Stomach smooth muscle (tissue), 2 donors: ENCODE measurements at regions not wholly inside any gene's neighbourhood (a gene's known extent, or its start where the extent isn't known, plus 50 kb on each side); places are given as distances from the start of the nearest gene placed in this dataset.

Source experiments
- H3K27ac ChIP-seq: one replicate; pipeline ENCODE4 v1.7.0; 2013; ENCODE audit warnings: mild to moderate bottlenecking, low read length, inconsistent platforms
- H3K27me3 ChIP-seq, 2 donors: one replicate each; pipeline ENCODE4 v1.7.0; 2013; ENCODE audit warnings: low read length in 2 of 2; ENCODE audit not compliant: insufficient read depth in 2 of 2, control insufficient read depth in 1 of 2
- H3K36me3 ChIP-seq, 2 donors: one replicate each; pipeline ENCODE4 v1.7.0; 2013; ENCODE audit warnings: low read length in 2 of 2; ENCODE audit not compliant: control insufficient read depth in 2 of 2, insufficient read depth in 2 of 2
- H3K4me1 ChIP-seq: one replicate; pipeline ENCODE4 v1.7.0; 2013; ENCODE audit warnings: low read length; ENCODE audit not compliant: control insufficient read depth, insufficient read depth
- H3K4me3 ChIP-seq, 2 donors: one replicate each; pipeline ENCODE4 v1.7.0; 2013; ENCODE audit warnings: low read length in 2 of 2
- H3K9ac ChIP-seq, 2 donors: one replicate each; pipeline ENCODE4 v1.7.0; 2013; ENCODE audit warnings: low read length in 2 of 2, mild to moderate bottlenecking in 1 of 2
- H3K9me3 ChIP-seq, 2 donors: one replicate each; pipeline ENCODE4 v1.7.0; 2013; ENCODE audit warnings: low read length in 2 of 2; ENCODE audit not compliant: control insufficient read depth in 2 of 2
- donor health status: healthy.
- donor health status: Pancreatic carcinoma.

DNA sequence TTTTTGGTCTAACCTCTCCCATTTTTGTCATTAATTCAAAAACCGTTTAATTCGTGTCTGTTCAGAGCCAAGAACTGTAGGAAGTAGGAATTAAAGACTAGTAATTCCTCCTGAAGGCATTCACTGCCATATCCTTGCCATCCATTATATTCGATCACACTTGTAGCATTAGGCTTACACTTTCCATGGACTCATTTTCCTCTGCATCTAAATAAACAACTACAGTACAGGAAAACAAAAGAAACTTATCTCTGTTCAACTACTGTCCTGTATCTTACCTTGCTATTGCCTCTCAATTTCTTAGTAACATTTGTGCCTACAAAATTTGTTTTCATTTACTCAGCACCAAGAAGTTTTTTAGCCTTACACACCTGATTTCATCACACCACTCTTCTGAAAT is 111.6 kb upstream of the SEMA3C start:
- no peak overlapping the region for H3K27ac ChIP-seq

DNA sequence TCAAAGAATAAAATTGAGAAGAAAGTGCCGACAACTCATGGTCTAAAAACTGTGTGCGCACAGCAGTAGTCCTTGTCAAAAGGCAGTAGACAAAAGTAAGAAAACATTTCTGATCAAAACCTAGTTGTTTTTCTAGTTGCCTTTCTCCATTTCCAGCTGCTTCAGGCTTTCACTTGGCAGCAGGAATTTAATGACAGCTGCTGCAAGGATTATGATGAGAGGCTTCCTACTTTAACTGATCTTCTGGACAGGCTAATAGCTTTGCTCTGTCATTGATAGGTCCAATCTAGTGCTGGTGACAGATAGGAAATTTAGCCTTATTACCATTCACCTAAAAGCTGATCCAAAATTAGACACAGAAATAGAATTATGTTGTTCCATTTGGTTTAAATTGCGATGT is 110.7 kb upstream of the SEMA3C start:
- no peak overlapping the region for H3K9ac ChIP-seq
- no peaks in the 10 kb centered on the region for H3K9me3 ChIP-seq
- no peak overlapping the region for H3K4me3 ChIP-seq
- no peaks in the 10 kb centered on the region for H3K27me3 ChIP-seq
- no peak overlapping the region for H3K27ac ChIP-seq
- H3K4me1 ChIP-seq = no peaks in the 10 kb centered on the region
- no peaks in the 10 kb centered on the region for H3K36me3 ChIP-seq

More for the DNA sequence above, 111.6 kb upstream of the SEMA3C start:
- H3K27me3 ChIP-seq = no peaks in the 10 kb centered on the region
- no peak overlapping the region for H3K9ac ChIP-seq
- H3K9me3 ChIP-seq = no peaks in the 10 kb centered on the region
- H3K36me3 ChIP-seq = no peaks in the 10 kb centered on the region
- H3K4me1 ChIP-seq = no peaks in the 10 kb centered on the region
- no peak overlapping the region for H3K4me3 ChIP-seq

DNA sequence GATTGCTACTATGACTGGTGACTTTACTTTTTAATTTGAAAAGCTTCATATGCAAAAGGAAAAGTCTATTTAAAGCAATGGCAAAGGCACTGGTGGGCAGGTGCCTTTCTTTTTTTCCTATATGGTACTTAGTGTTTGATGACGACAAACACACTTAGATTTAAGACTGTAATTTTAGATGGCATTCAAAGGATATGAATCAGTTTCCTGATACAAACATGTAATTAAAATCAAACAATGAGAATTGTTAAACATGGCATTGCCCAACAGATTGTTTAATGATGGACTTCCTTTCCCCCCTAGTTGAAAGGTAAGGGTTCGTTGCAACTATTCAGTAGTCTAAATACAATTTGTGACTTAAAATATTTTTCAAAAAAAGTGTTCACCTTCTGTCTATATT is 106.5 kb upstream of the SEMA3C start:
- H3K9me3 ChIP-seq = no peaks in the 10 kb centered on the region
- H3K36me3 ChIP-seq = no peaks in the 10 kb centered on the region
- H3K27me3 ChIP-seq = no peaks in the 10 kb centered on the region
- H3K9ac ChIP-seq = no peak overlapping the region
- H3K4me1 ChIP-seq = no peaks in the 10 kb centered on the region
- H3K27ac ChIP-seq = no peak overlapping the region
- H3K4me3 ChIP-seq = no peak overlapping the region

DNA sequence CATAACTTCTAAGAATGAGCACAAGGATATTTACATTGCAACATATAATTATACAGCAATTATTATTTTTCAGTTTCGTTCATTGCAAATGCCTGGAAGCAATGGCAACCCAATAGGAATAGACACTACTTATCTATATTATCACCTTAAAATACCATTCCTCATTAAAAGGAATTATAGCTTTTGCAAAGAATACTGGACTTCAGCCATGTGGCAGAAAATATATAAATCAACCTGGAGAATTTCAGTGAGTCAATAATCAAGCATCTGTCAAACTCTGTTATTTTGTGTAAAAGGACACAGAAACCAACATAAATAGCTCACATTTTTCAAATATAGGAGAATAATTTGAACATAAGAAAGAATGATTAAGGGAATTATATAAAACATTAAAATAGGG is 96.1 kb upstream of the SEMA3C start:
- no peak overlapping the region for H3K27ac ChIP-seq
- H3K9ac ChIP-seq = no peak overlapping the region
- H3K27me3 ChIP-seq = no peaks in the 10 kb centered on the region
- no peaks in the 10 kb centered on the region for H3K36me3 ChIP-seq
- H3K4me3 ChIP-seq = no peak overlapping the region
- no peaks in the 10 kb centered on the region for H3K9me3 ChIP-seq
- no peaks in the 10 kb centered on the region for H3K4me1 ChIP-seq

DNA sequence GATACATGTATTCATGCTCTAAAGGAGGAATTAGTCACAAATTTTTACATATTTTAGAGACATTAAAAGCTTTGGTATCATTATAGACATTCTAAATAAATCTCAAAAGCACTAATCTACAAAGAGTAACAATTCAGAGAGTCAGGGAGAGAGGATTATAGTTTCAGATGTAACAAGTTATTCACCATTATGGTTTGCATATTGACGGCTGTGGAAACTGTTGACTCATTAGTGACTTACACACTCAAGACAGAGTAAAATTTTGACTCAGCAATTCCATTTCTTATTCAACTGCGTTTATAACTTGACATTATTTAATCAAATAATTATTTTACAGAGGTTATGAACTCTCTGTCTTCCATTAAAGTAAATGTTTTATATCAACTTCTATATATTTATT is 95.4 kb upstream of the SEMA3C start:
- Histone ChIP-seq H3K4me3 (no peak overlapping the region), H3K27me3 (no peaks in the 10 kb centered on the region), H3K9me3 (no peaks in the 10 kb centered on the region), H3K36me3 (no peaks in the 10 kb centered on the region), H3K4me1 (no peaks in the 10 kb centered on the region), H3K9ac (no peak overlapping the region), H3K27ac (no peak overlapping the region)

DNA sequence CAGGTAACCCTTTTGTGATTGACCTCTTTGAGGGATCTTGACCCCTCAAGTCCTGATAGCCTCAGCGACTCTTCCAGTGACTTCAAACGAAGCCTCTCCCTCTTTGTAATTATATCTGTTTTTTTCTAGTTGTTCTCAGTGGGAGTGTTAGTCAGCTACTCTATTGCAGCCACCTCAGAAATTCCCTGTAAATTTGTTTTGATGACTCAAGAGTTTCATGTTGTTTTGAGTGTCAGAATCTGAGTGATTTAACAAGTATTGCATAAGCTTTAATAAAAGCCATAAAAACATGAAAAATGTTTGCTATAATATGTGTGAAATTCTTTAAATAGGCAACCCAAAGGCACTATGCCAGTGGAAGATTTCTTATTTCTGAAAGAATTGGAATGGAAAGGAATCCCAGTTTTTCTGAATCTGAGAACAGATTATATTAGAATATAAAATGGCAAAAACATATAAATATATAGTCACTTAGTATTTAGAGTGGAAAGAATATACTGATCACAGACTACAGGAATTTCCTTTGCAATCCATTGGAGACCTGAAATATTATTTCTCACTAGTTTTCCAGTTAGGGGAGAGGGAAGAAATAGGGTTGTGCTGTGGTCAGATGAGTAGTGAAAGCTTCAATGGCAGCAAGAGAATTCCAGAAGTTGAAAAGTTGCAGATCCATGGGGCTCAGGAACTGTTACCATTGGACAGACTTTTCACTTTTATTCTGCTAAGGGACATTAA is 94.4 kb upstream of the SEMA3C start:
- Histone ChIP-seq H3K9me3 (no peaks in the 10 kb centered on the region), H3K27ac (no peak overlapping the region), H3K36me3 (no peaks in the 10 kb centered on the region), H3K27me3 (no peaks in the 10 kb centered on the region), H3K4me1 (no peaks in the 10 kb centered on the region), H3K9ac (no peak overlapping the region), H3K4me3 (no peak overlapping the region)

DNA sequence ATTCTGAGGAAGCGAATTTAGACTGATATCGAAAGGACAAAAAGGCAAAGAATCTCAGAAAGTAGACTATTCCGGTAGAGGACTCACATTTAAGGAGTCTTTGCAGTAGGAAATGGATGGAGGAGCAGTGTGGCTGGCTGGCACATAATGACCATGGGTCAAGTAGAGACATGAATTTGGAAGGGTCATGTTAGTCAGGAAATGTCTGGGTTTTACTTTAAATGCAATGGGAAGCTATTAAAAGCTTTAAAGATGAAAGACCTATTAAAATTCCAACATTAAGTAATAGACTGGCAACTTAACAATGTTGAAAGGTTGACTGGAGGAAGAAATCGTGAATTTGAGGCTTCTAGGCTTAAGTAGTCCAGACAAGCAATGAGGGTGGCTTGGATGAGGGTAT is 90.0 kb upstream of the SEMA3C start:
- no peak overlapping the region for H3K27ac ChIP-seq
- H3K27me3 ChIP-seq = no peaks in the 10 kb centered on the region
- H3K9ac ChIP-seq = no peak overlapping the region
- no peaks in the 10 kb centered on the region for H3K9me3 ChIP-seq
- H3K4me3 ChIP-seq = no peak overlapping the region
- H3K4me1 ChIP-seq = peaks cover 5% of the 10 kb centered on the region
- no peaks in the 10 kb centered on the region for H3K36me3 ChIP-seq

DNA sequence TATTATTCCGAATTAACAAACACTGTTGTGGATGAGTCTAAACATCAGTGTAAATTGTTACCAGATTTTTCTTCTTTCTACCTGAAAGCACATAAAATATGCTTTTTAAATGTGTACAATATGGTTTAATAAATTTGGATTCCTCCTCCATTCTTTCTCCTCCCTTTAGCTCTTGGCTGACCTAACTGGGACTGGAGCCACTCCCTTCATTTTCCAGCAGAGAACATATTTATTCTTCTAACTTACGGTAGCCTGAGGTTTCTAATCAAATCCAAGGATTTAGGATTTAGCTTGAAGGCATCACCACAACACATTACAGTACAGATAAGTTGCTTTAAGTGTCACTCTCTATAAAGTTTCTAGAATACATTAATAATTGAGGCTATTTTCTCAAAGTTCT is 88.2 kb upstream of the SEMA3C start:
- Histone ChIP-seq H3K9ac (no peak overlapping the region), H3K9me3 (no peaks in the 10 kb centered on the region), H3K27me3 (no peaks in the 10 kb centered on the region), H3K4me1 (peaks cover 5% of the 10 kb centered on the region), H3K27ac (no peak overlapping the region), H3K36me3 (no peaks in the 10 kb centered on the region), H3K4me3 (no peak overlapping the region)

DNA sequence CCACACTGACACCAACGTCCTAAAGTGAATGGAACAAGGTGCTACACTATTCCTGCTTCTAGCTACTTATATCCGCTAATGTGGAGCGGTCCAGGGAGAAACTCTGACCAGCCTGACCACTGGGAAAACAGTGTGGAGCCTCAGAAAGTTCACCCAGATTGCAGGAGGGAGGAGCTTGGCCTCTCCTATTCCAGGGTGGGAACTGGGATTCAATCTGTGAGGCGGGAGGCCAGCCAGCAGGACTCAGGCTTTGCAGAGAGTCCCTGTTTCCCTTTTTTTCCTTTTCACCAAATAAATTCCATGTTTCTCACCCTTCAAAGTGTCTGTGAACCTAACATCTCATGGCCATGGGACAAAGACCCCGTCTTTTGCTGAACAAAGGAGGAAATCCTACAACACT is 86.4 kb upstream of the SEMA3C start:
- no peak overlapping the region for H3K27ac ChIP-seq
- no peaks in the 10 kb centered on the region for H3K27me3 ChIP-seq
- H3K9ac ChIP-seq = no peak overlapping the region

DNA sequence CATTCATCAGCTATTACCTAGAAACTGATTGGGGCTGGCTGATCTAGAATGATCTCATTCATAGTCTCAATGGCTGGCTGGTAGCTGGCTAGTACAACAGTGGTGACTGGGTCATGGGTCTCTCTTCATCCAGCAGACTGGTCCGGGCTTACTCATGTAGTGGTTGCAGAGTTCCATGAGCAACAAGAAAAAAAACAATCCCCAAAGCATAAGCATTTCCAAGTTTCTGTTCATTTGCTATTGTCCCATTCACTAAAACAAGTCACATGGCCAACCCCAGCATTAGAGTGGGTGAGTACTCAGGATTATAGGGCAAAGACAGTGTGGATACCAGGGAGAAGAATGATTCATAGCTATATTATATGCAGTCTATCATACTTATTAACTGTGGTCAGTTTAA is 85.2 kb upstream of the SEMA3C start:
- Histone ChIP-seq H3K4me3 (no peak overlapping the region), H3K9me3 (no peaks in the 10 kb centered on the region), H3K27ac (no peak overlapping the region)

More for the DNA sequence above, 86.4 kb upstream of the SEMA3C start:
- Histone ChIP-seq H3K36me3 (no peaks in the 10 kb centered on the region), H3K9me3 (no peaks in the 10 kb centered on the region), H3K4me3 (no peak overlapping the region), H3K4me1 (peaks cover 5% of the 10 kb centered on the region)

DNA sequence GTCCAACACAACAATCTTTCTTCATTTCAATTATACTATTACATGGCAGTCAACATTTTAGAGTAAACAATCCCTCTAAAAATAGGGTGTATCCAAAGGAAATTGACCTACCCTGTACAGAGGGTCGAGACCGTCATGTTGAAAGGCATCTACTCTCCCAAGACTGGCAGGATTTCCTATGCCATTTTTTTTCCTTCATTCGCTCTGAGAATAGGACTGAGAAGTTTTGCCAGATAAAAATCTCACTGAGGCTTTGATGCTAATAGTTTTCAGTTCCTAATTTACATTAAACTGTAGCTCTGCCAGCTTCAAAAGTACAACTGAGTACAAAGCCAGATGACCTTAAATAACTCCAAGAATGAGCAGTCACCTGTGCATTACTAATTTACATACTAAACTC is 84.5 kb upstream of the SEMA3C start:
- H3K4me1 ChIP-seq = peaks cover 5% of the 10 kb centered on the region
- no peak overlapping the region for H3K4me3 ChIP-seq
- no peaks in the 10 kb centered on the region for H3K36me3 ChIP-seq
- H3K27ac ChIP-seq = no peak overlapping the region
- H3K27me3 ChIP-seq = no peaks in the 10 kb centered on the region
- H3K9ac ChIP-seq = no peak overlapping the region
- no peaks in the 10 kb centered on the region for H3K9me3 ChIP-seq

More for the DNA sequence above, 85.2 kb upstream of the SEMA3C start:
- Histone ChIP-seq H3K4me1 (peaks cover 5% of the 10 kb centered on the region), H3K27me3 (no peaks in the 10 kb centered on the region), H3K9ac (no peak overlapping the region), H3K36me3 (no peaks in the 10 kb centered on the region)
